Transverse colon (tissue), 4 donors: ENCODE measurements at regions not wholly inside any gene's neighbourhood (a gene's known extent, or its start where the extent isn't known, plus 50 kb on each side); places are given as distances from the start of the nearest gene placed in this dataset.

Experiments
- DNase-seq: peaks from one replicate; pipeline ENCODE4 v3.0.0-alpha.2; 2019
- H3K27ac ChIP-seq, 4 donors: fragments of 200-600 bp; sonication (generic); 2 replicates each; pipeline ENCODE4 v1.5.1; 2016 to 2018; ENCODE audit warnings: inconsistent platforms in 4 of 4
- H3K27me3 ChIP-seq: fragments of 200-600 bp; sonication (generic); 2 replicates; pipeline ENCODE4 v1.5.1; 2017; ENCODE audit warnings: inconsistent platforms
- H3K36me3 ChIP-seq, 4 donors: fragments of 200-600 bp; sonication (generic); 2 replicates each; pipeline ENCODE4 v1.5.1; 2017 to 2019; ENCODE audit warnings: inconsistent platforms in 4 of 4
- H3K4me1 ChIP-seq, 4 donors: fragments of 200-600 bp; sonication (generic); 2 replicates each; pipeline ENCODE4 v1.5.1; 2017 to 2020; ENCODE audit warnings: inconsistent platforms in 4 of 4
- H3K4me3 ChIP-seq, 4 donors: fragments of 200-600 bp; sonication (generic); 1 replicate in 1 of 4; 2 replicates in 3 of 4; pipeline versions ENCODE4 v1.5.1 to v1.6.1; 2017 to 2019; ENCODE audit warnings: inconsistent platforms in 4 of 4
- H3K9me3 ChIP-seq, 2 donors: fragments of 200-600 bp; sonication (generic); 2 replicates each; pipeline ENCODE4 v1.5.1; 2017 to 2019; ENCODE audit warnings: inconsistent platforms in 2 of 2
- CTCF ChIP-seq, 5 experiments: fragments of 200-600 bp in 3 of 5; fragments of 450-650 bp in 2 of 5; sonication (generic) in 3 of 5; IDR thresholded peaks; 1 replicate in 2 of 5; 2 replicates in 3 of 5; pipeline ENCODE4 v1.5.1; 2016 to 2017; ENCODE audit warnings: antibody characterized with exemption in 5 of 5, inconsistent platforms in 3 of 5, mild to moderate bottlenecking in 2 of 5, moderate library complexity in 1 of 5
- EP300 ChIP-seq: sonication (generic); formaldehyde crosslinking; IDR thresholded peaks from one replicate; pipeline ENCODE4 v1.6.1; 2017; ENCODE audit warnings: antibody characterized with exemption, low read depth
- POLR2A ChIP-seq: fragments of 450-650 bp; IDR thresholded peaks from one replicate; pipeline ENCODE4 v1.6.1; 2016; ENCODE audit warnings: antibody characterized with exemption, mild to moderate bottlenecking, moderate library complexity
- POLR2AphosphoS5 ChIP-seq, 3 donors: sonication (generic); formaldehyde crosslinking; IDR thresholded peaks; one replicate each; pipeline ENCODE4 v1.6.1; 2016; ENCODE audit warnings: antibody characterized with exemption in 3 of 3
- WGBS, 2 donors: methylation state at CpG; one replicate each; pipeline ENCODE4 v1.1.5; 2018; ENCODE audit warnings: low coverage in 1 of 2; 5-methylcytosine and 5-hydroxymethylcytosine counted together
- in situ Hi-C, 4 donors: fragments of 200-750 bp; cut with MboI; loops; one replicate each; pipeline versions ENCODE4 v1.15.0 to v1.15.1; 2017; ENCODE audit warnings: low sequenced_read_pairs in 3 of 4, low pct_ligation_motif_present in 1 of 4, low pct_unique_long_range_greater_than_20kb in 1 of 4
- intact Hi-C: fragments of 100-400 bp; cut with DNase I; formaldehyde crosslinking; loops from one replicate; pipeline ENCODE4 v1.15.1; 2023; ENCODE audit warnings: low total_unique reads

GRCh38 chr20:22679197-22679596 lies 94.8 kb upstream of the FOXA2 start:
- no peaks in the 10 kb centered on the region for H3K36me3 ChIP-seq
- H3K4me3 ChIP-seq = no peak overlapping the region
- no peak for DNase-seq
- in situ Hi-C loops (loop anchor here in 3 of 4 donors (25.0 kb wide), 2 partner anchors 558 to 933 kb away; partner anchors contain the start of gene CST9 (in 1 of the 3)), intact Hi-C loops (no loop called here)
- TF ChIP-seq POLR2AphosphoS5 (IDR thresholded peaks at IDR 0.05) (no peak), EP300 (no peak), CTCF (IDR thresholded peaks at IDR 0.05) (no peak), POLR2A (no peak)
- H3K27ac ChIP-seq = no peak overlapping the region
- 70 to 71% methylated on average over 2 to 4 of the region's 4 CpGs for WGBS, 2 donors
- H3K4me1 ChIP-seq = no peaks in the 10 kb centered on the region
- peaks cover 3% of the 10 kb centered on the region for H3K27me3 ChIP-seq
- no peaks in the 10 kb centered on the region for H3K9me3 ChIP-seq

DNA sequence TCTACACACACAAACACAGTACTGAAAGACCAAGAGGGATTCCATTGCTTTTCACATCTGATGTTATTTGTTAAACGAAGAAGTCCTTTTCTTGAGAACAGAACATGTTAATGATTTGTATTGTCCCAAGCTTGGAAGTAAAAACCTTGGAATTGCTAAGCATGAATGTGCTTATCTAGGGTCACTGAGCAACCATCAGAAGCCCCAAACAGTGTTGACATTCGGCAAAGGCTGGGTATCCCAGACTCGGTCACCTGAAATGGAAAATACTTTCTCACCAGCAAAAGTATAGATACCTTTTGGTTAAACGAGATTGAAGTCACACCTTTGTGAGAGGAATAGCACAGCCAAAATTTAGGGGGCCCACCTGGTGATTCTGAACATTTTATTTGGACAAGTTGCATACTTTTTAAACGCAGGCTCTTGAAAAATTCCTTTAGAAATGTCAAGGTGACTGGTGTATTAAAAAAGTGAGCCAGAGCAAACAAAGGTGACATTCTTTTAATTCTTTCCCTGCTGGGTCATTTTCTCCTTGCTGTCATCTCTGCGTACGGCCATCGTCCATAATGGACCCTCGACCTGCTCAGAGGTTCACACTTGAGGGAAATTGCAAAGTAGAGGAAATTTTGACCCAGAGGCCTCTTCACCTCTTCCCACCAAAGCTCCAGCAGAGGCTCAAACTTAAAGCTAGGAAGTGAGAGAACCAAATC lies 95.8 kb upstream of the FOXA2 start:
- WGBS, 2 donors = 70 to 71% methylated on average over 8 to 9 of the region's 9 CpGs
- TF ChIP-seq EP300 (no peak), POLR2AphosphoS5 (IDR thresholded peaks at IDR 0.05) (no peak)
- Histone ChIP-seq H3K9me3 (no peaks in the 10 kb centered on the region), H3K4me3 (no peak overlapping the region), H3K36me3 (no peaks in the 10 kb centered on the region), H3K27me3 (no peaks in the 10 kb centered on the region), H3K27ac (no peak overlapping the region), H3K4me1 (no peaks in the 10 kb centered on the region)
- no peak for DNase-seq
- in situ Hi-C loops (loop anchor here in 3 of 4 donors (10.0 to 25.0 kb wide), 3 partner anchors 345 to 932 kb away; partner anchors contain the start of gene CST9 (in 1 of the 3)), intact Hi-C loops (loop anchor here (5.0 to 10.0 kb wide), 2 partner anchors 343 to 655 kb away; no protein-coding TSS in a partner anchor)

GRCh38 chr20:22681591-22682248 lies 97.3 kb upstream of the FOXA2 start:
- in situ Hi-C loops (loop anchor here in 3 of 4 donors (10.0 to 25.0 kb wide), 3 partner anchors 347 to 931 kb away; partner anchors contain the start of gene CST9 (in 1 of the 3)), intact Hi-C loops (loop anchor here (5.0 to 10.0 kb wide), 2 partner anchors 344 to 653 kb away; no protein-coding TSS in a partner anchor)
- H3K9me3 ChIP-seq = no peaks in the 10 kb centered on the region
- 78 to 82% methylated on average over 3 to 4 of the region's 4 CpGs for WGBS, 2 donors
- TF ChIP-seq POLR2A = no peak
- no peak for TF ChIP-seq POLR2AphosphoS5 (IDR thresholded peaks at IDR 0.05)
- no peak for TF ChIP-seq EP300
- no peak for TF ChIP-seq CTCF (IDR thresholded peaks at IDR 0.05)
- H3K4me1 ChIP-seq = no peaks in the 10 kb centered on the region
- DNase-seq = no peak
- no peaks in the 10 kb centered on the region for H3K27me3 ChIP-seq
- no peak overlapping the region for H3K27ac ChIP-seq
- H3K4me3 ChIP-seq = no peak overlapping the region
- no peaks in the 10 kb centered on the region for H3K36me3 ChIP-seq

- intact Hi-C loops = loop anchor here (5.0 to 10.0 kb wide), 2 partner anchors 345 to 652 kb away; no protein-coding TSS in a partner anchor
- TF ChIP-seq EP300 (no peak), POLR2A (no peak), POLR2AphosphoS5 (IDR thresholded peaks at IDR 0.05) (no peak), CTCF (IDR thresholded peaks at IDR 0.05) (no peak)
- WGBS, 2 donors = 83% methylated on average over 6 of the region's 6 CpGs; no CpG with 5 or more reads in 1 of the 2 donors
- in situ Hi-C loops = loop anchor here in 3 of 4 donors (10.0 to 25.0 kb wide), 3 partner anchors 348 to 930 kb away; partner anchors contain the start of gene CST9 (in 1 of the 3)
- Histone ChIP-seq H3K27me3 (no peaks in the 10 kb centered on the region), H3K4me1 (no peaks in the 10 kb centered on the region), H3K4me3 (no peak overlapping the region), H3K27ac (no peak overlapping the region), H3K36me3 (no peaks in the 10 kb centered on the region), H3K9me3 (no peaks in the 10 kb centered on the region)
- no peak for DNase-seq
These were observed 98.0 kb upstream of the FOXA2 start for GRCh38 chr20:22682381-22682780.
